ENCODE measurements at regions not wholly inside any gene's neighbourhood (a gene's known extent, or its start where the extent isn't known, plus 50 kb on each side); places are given as distances from the start of the nearest gene placed in this dataset.

- Histone ChIP-seq H3K36me3 (ENCODE audit: control insufficient read depth, insufficient read depth, low read length) (no peaks in the 10 kb centered on the region), H3K4me3 (ENCODE audit: low read depth, low read length) (no peak overlapping the region), H3K27me3 (ENCODE audit: control insufficient read depth, insufficient read depth, low read length) (no peaks in the 10 kb centered on the region)
- no peak for DNase-seq (ENCODE audit: low read depth)
- POLR2A ChIA-PET = no interaction called here
- TF ChIP-seq, protein P1, sequence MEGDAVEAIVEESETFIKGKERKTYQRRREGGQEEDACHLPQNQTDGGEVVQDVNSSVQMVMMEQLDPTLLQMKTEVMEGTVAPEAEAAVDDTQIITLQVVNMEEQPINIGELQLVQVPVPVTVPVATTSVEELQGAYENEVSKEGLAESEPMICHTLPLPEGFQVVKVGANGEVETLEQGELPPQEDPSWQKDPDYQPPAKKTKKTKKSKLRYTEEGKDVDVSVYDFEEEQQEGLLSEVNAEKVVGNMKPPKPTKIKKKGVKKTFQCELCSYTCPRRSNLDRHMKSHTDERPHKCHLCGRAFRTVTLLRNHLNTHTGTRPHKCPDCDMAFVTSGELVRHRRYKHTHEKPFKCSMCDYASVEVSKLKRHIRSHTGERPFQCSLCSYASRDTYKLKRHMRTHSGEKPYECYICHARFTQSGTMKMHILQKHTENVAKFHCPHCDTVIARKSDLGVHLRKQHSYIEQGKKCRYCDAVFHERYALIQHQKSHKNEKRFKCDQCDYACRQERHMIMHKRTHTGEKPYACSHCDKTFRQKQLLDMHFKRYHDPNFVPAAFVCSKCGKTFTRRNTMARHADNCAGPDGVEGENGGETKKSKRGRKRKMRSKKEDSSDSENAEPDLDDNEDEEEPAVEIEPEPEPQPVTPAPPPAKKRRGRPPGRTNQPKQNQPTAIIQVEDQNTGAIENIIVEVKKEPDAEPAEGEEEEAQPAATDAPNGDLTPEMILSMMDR (IDR thresholded peaks at IDR 0.05; ENCODE audit: insufficient read depth, low read depth, low read length) = no peak
- CTCF ChIA-PET = no interaction called here
Observed at GRCh38 chr1:112242470-112242869, 153.5 kb upstream of the CTTNBP2NL start.

GRCh38 chr1:112244131-112244530 is 151.9 kb upstream of the CTTNBP2NL start:
- no peak for DNase-seq (ENCODE audit: low read depth)
- H3K4me3 ChIP-seq (ENCODE audit: low read depth, low read length) = no peak overlapping the region
- H3K36me3 ChIP-seq (ENCODE audit: control insufficient read depth, insufficient read depth, low read length) = no peaks in the 10 kb centered on the region
- CTCF ChIA-PET = no interaction called here
- TF ChIP-seq, protein P1 (IDR thresholded peaks at IDR 0.05; ENCODE audit: insufficient read depth, low read depth, low read length) = no peak
- H3K27me3 ChIP-seq (ENCODE audit: control insufficient read depth, insufficient read depth, low read length) = no peaks in the 10 kb centered on the region
- POLR2A ChIA-PET = no interaction called here

DNA sequence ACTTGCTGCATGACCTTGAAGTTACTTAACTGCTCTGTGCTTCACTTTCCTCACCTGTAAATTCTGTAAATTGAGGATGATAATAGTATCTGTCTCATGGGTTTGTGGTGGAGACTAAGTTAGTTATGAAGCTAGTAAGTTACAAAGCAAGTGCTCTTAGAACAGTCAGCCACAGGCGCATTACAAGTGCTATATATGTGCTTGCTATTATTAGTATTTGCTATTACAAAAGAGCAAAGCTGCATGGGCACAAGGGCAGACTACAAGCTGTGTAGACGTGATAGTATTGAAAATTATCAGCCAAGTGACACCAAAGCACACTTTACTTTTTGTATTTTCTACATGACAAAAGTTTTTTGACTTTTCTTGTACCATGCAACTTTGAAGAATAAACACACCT is 150.9 kb upstream of the CTTNBP2NL start:
- H3K4me3 ChIP-seq (ENCODE audit: low read depth, low read length) = no peak overlapping the region
- TF ChIP-seq, protein P1 (IDR thresholded peaks at IDR 0.05; ENCODE audit: insufficient read depth, low read depth, low read length) = no peak
- ChIA-PET CTCF (interaction anchor here (1.2 kb wide), 1 partner anchor 9 kb away, joined by 4 read pairs; no protein-coding TSS in a partner anchor), POLR2A (no interaction called here)
- H3K36me3 ChIP-seq (ENCODE audit: control insufficient read depth, insufficient read depth, low read length) = no peaks in the 10 kb centered on the region
- no peaks in the 10 kb centered on the region for H3K27me3 ChIP-seq (ENCODE audit: control insufficient read depth, insufficient read depth, low read length)
- no peak for DNase-seq (ENCODE audit: low read depth)

- Histone ChIP-seq H3K36me3 (ENCODE audit: control insufficient read depth, insufficient read depth, low read length) (no peaks in the 10 kb centered on the region), H3K27me3 (ENCODE audit: control insufficient read depth, insufficient read depth, low read length) (no peaks in the 10 kb centered on the region), H3K4me3 (ENCODE audit: low read depth, low read length) (no peak overlapping the region)
- POLR2A ChIA-PET = no interaction called here
- TF ChIP-seq, protein P1 (IDR thresholded peaks at IDR 0.05; ENCODE audit: insufficient read depth, low read depth, low read length) = no peak
- DNase-seq (ENCODE audit: low read depth) = no peak
- CTCF ChIA-PET = interaction anchor here (0.9 to 1.2 kb wide), 2 partner anchors 16 to 29 kb away, joined by 3 read pairs; no protein-coding TSS in a partner anchor
Observed at GRCh38 chr1:112247036-112247597, 148.9 kb upstream of the CTTNBP2NL start.

GRCh38 chr1:112247961-112248360 is 148.1 kb upstream of the CTTNBP2NL start:
- Histone ChIP-seq H3K27me3 (ENCODE audit: control insufficient read depth, insufficient read depth, low read length) (no peaks in the 10 kb centered on the region), H3K4me3 (ENCODE audit: low read depth, low read length) (no peak overlapping the region), H3K36me3 (ENCODE audit: control insufficient read depth, insufficient read depth, low read length) (no peaks in the 10 kb centered on the region)
- ChIA-PET POLR2A (no interaction called here), CTCF (interaction anchor here (0.9 to 1.2 kb wide), 2 partner anchors 16 to 30 kb away, joined by 3 read pairs; no protein-coding TSS in a partner anchor)
- no peak for DNase-seq (ENCODE audit: low read depth)
- TF ChIP-seq, protein P1 (IDR thresholded peaks at IDR 0.05; ENCODE audit: insufficient read depth, low read depth, low read length) = no peak
